IPS DF 4.7 (cell line): ENCODE measurements at regions not wholly inside any gene's neighbourhood (a gene's known extent, or its start where the extent isn't known, plus 50 kb on each side); places are given as distances from the start of the nearest gene placed in this dataset.

ENCODE experiments used
- DNase-seq: peaks from one replicate; pipeline ENCODE4 v3.0.0-alpha.2; 2013; ENCODE audit warnings: low spot score; ENCODE audit errors: extremely low read depth

- DNase-seq: no peak
These were observed 999.5 kb downstream of the JRKL start for GRCh38 chr11:97389270-97389669.

- no peak for DNase-seq
These were observed 1008.4 kb downstream of the JRKL start for GRCh38 chr11:97398246-97398645.

GRCh38 chr11:97409141-97409540 is 1019.3 kb downstream of the JRKL start:
- no peak for DNase-seq

- DNase-seq: no peak
These were observed 1025.0 kb downstream of the JRKL start for GRCh38 chr11:97414801-97415200.

- no peak for DNase-seq
These were observed 1029.9 kb downstream of the JRKL start for GRCh38 chr11:97419729-97420128.

GRCh38 chr11:97428247-97428790 is 1038.5 kb downstream of the JRKL start:
- DNase-seq: no peak

GRCh38 chr11:97430877-97431276 is 1041.1 kb downstream of the JRKL start:
- no peak for DNase-seq

GRCh38 chr11:97432926-97433325 is 1043.1 kb downstream of the JRKL start:
- no peak for DNase-seq

GRCh38 chr11:97445561-97445960 is 1055.7 kb downstream of the JRKL start:
- no peak for DNase-seq

- no peak for DNase-seq
These were observed 1061.6 kb downstream of the JRKL start for GRCh38 chr11:97451441-97451840.

GRCh38 chr11:97454988-97455387 is 1065.2 kb downstream of the JRKL start:
- no peak for DNase-seq

- DNase-seq: no peak
These were observed 1070.3 kb downstream of the JRKL start for GRCh38 chr11:97460091-97460490.

- DNase-seq: no peak
These were observed 1071.4 kb downstream of the JRKL start for GRCh38 chr11:97461044-97461880.

- DNase-seq: no peak
These were observed 1072.1 kb downstream of the JRKL start for GRCh38 chr11:97461934-97462333.

GRCh38 chr11:97463891-97464290 is 1074.1 kb downstream of the JRKL start:
- DNase-seq: no peak

- DNase-seq: no peak
These were observed 1081.7 kb downstream of the JRKL start for GRCh38 chr11:97471480-97471879.

GRCh38 chr11:97487387-97487786 is 1097.6 kb downstream of the JRKL start:
- DNase-seq: no peak

- DNase-seq: no peak
These were observed 1109.1 kb downstream of the JRKL start for GRCh38 chr11:97498891-97499290.

- no peak for DNase-seq
These were observed 1112.4 kb downstream of the JRKL start for GRCh38 chr11:97502201-97502600.

GRCh38 chr11:97506076-97506759 is 1116.4 kb downstream of the JRKL start:
- DNase-seq: no peak

- no peak for DNase-seq
These were observed 1124.6 kb downstream of the JRKL start for GRCh38 chr11:97514446-97514845.

- DNase-seq: no peak
These were observed 1126.9 kb downstream of the JRKL start for GRCh38 chr11:97516688-97517087.

- DNase-seq: no peak
These were observed 1135.5 kb downstream of the JRKL start for GRCh38 chr11:97525273-97525672.
